PC-3 (cell line): ENCODE measurements at regions not wholly inside any gene's neighbourhood (a gene's known extent, or its start where the extent isn't known, plus 50 kb on each side); places are given as distances from the start of the nearest gene placed in this dataset.

Experiments used
- ATAC-seq: fragments of 200-7000 bp; cut with Tn5 transposase; 2 replicates; pipeline ENCODE4 v1.9.1; 2020; ENCODE audit warnings: mild to moderate bottlenecking, moderate library complexity
- BruUV-seq: library from RNA; stranded (reverse); fragments of 400-500 nt; replicated peaks from 2 replicates; lab custom pipeline; 2021; lab: Mats Ljungman, UMichigan
- CTCF ChIA-PET: fragments of 300-600 bp; sonication (Branson Sonifier 250); formaldehyde crosslinking; loops from one replicate; lab custom pipeline; 2022; ENCODE audit warnings: antibody characterized with exemption; lab: Charles Lee
- POLR2A ChIA-PET: fragments of 300-600 bp; sonication (Branson Sonifier 250); formaldehyde crosslinking; loops from one replicate; lab custom pipeline; 2022; ENCODE audit warnings: antibody characterized with exemption; ENCODE audit not compliant: unreplicated experiment; lab: Charles Lee
- DNase-seq: peaks from one replicate; pipeline ENCODE4 v3.0.0-alpha.2; 2015
- H2AFZ ChIP-seq: fragments of 300-600 bp; sonication (generic); 2 replicates; pipeline ENCODE4 v1.6.0; 2016; ENCODE audit warnings: antibody characterized with exemption, low read length
- H3F3A ChIP-seq: fragments of 300-600 bp; sonication (generic); one replicate; pipeline ENCODE4 v1.6.0; 2017; ENCODE audit warnings: antibody characterized with exemption, low read length, control low read depth, mild to moderate bottlenecking; ENCODE audit not compliant: unreplicated experiment
- H3K27ac ChIP-seq: fragments of 300-600 bp; sonication (generic); 2 replicates; pipeline ENCODE4 v1.5.1; 2016; ENCODE audit warnings: mild to moderate bottlenecking, low read length
- H3K27me3 ChIP-seq: fragments of 300-600 bp; sonication (generic); 2 replicates; pipeline ENCODE4 v1.6.1; 2016; ENCODE audit warnings: low read length, mixed read lengths
- H3K36me3 ChIP-seq: fragments of 300-600 bp; sonication (generic); 2 replicates; pipeline ENCODE4 v1.6.1; 2016; ENCODE audit warnings: low read depth, mixed run types, low read length, mixed read lengths
- H3K4me1 ChIP-seq: fragments of 300-600 bp; sonication (generic); 2 replicates; pipeline ENCODE4 v1.5.1; 2016; ENCODE audit warnings: low read length; ENCODE audit not compliant: insufficient read depth
- H3K4me2 ChIP-seq: fragments of 300-600 bp; sonication (generic); 2 replicates; pipeline ENCODE4 v1.6.0; 2016; ENCODE audit warnings: low read length
- H3K4me3 ChIP-seq: fragments of 300-600 bp; sonication (generic); 2 replicates; pipeline ENCODE4 v1.5.1; 2016; ENCODE audit warnings: mild to moderate bottlenecking, low read length, mixed read lengths
- H3K79me2 ChIP-seq: fragments of 300-600 bp; sonication (generic); 2 replicates; pipeline ENCODE4 v1.6.1; 2017; ENCODE audit warnings: low read length, mixed read lengths
- H3K9ac ChIP-seq: fragments of 300-600 bp; sonication (generic); 2 replicates; pipeline ENCODE4 v1.6.0; 2016; ENCODE audit warnings: mild to moderate bottlenecking, low read length
- H3K9me2 ChIP-seq: fragments of 300-600 bp; sonication (generic); replicated peaks from 2 replicates; pipeline ENCODE4 v1.6.1; 2016; ENCODE audit warnings: mixed run types, low read length, mixed read lengths
- H3K9me3 ChIP-seq: fragments of 300-600 bp; sonication (generic); 2 replicates; pipeline ENCODE4 v1.6.1; 2016; ENCODE audit warnings: low read length, mixed read lengths
- H4K20me1 ChIP-seq: fragments of 300-600 bp; sonication (generic); 2 replicates; pipeline ENCODE4 v1.6.1; 2016; ENCODE audit warnings: low read length, mixed read lengths
- EZH2 ChIP-seq: fragments of 300-600 bp; sonication (generic); IDR thresholded peaks from one replicate; pipeline ENCODE4 v1.6.1; 2017; ENCODE audit warnings: antibody characterized with exemption, mild to moderate bottlenecking, low read length; ENCODE audit not compliant: unreplicated experiment
- EZH2phosphoT487 ChIP-seq: fragments of 300-600 bp; sonication (generic); IDR thresholded peaks from 2 replicates; pipeline ENCODE4 v1.6.1; 2018; ENCODE audit warnings: mild to moderate bottlenecking, antibody characterized with exemption, low read length, borderline replicate concordance
- intact Hi-C: fragments of 100-400 bp; cut with micrococcal nuclease; formaldehyde crosslinking; loops from 2 replicates; pipeline ENCODE4 v1.9.0; 2023
- TF ChIP-seq, protein P1 (sequence below): fragments of 300-600 bp; sonication (generic); conservative IDR thresholded peaks from 2 replicates; pipeline ENCODE4 v1.5.1; 2017; ENCODE audit warnings: antibody characterized with exemption, low read depth, mild to moderate bottlenecking, low read length

DNA sequence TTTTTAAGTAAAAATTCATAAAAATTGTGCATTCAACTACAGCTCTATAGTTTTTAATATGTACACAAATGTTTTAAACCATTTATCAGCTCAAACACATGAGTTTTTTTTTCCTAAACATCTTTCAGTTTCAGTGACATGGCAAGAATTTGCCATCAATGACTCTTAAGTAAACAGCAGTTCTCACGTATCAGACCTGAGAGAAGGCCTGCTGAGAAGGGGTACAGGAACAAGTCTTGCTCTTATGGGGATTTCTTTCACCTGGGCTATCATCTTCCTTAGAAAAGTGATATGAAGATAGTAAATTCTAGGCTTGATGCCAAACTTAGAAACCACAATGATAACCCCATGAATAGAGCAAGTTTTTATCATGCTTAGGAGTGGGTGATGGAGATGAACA, 467.8 kb downstream of the ARL4A start:
- intact Hi-C loops: no loop called here
- Histone ChIP-seq H3K9me2 (no peaks in the 10 kb centered on the region), H4K20me1 (no peaks in the 10 kb centered on the region), H3K4me2 (no peak overlapping the region), H3F3A (no peaks in the 10 kb centered on the region), H3K36me3 (no peaks in the 10 kb centered on the region), H2AFZ (no peak overlapping the region), H3K4me3 (no peak overlapping the region), H3K9me3 (no peaks in the 10 kb centered on the region), H3K9ac (no peak overlapping the region), H3K27me3 (no peaks in the 10 kb centered on the region), H3K79me2 (no peaks in the 10 kb centered on the region), H3K4me1 (no peaks in the 10 kb centered on the region), H3K27ac (no peak overlapping the region)
- TF ChIP-seq EZH2: no peak
- TF ChIP-seq EZH2phosphoT487: no peak
- TF ChIP-seq, protein P1, sequence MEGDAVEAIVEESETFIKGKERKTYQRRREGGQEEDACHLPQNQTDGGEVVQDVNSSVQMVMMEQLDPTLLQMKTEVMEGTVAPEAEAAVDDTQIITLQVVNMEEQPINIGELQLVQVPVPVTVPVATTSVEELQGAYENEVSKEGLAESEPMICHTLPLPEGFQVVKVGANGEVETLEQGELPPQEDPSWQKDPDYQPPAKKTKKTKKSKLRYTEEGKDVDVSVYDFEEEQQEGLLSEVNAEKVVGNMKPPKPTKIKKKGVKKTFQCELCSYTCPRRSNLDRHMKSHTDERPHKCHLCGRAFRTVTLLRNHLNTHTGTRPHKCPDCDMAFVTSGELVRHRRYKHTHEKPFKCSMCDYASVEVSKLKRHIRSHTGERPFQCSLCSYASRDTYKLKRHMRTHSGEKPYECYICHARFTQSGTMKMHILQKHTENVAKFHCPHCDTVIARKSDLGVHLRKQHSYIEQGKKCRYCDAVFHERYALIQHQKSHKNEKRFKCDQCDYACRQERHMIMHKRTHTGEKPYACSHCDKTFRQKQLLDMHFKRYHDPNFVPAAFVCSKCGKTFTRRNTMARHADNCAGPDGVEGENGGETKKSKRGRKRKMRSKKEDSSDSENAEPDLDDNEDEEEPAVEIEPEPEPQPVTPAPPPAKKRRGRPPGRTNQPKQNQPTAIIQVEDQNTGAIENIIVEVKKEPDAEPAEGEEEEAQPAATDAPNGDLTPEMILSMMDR: no peak
- ATAC-seq (no peak), DNase-seq (no peak)
- CTCF ChIA-PET: no interaction called here
- BruUV-seq: no TSS peak
- POLR2A ChIA-PET: interaction anchor here (0.7 kb wide), 1 partner anchor 43 kb away, joined by 6 read pairs; no protein-coding TSS in a partner anchor

DNA sequence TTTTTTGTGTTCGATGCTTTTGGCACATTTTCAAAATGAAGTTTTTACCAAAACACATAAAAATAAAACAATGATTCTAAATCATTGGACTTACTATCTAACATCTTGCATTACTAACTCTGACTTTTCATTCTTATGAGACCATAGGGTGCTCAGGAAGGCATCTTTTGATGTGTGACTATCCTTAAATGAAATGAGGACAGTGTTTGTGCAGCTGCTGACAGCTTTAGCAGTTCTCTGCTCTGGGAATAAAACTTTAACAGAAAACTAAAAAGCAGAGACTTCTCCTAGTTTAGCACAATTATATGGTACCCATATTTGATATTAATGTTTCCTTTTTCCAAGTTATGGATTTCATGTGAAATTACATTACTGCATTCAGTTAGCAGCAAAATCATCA, 471.6 kb downstream of the ARL4A start:
- ChIA-PET CTCF (interaction anchor here (0.5 kb wide), 1 partner anchor 42 kb away, joined by 3 read pairs; no protein-coding TSS in a partner anchor), POLR2A (no interaction called here)
- H3F3A ChIP-seq: no peaks in the 10 kb centered on the region
- H3K36me3 ChIP-seq: no peaks in the 10 kb centered on the region
- H3K79me2 ChIP-seq: no peaks in the 10 kb centered on the region
- no peak overlapping the region for H2AFZ ChIP-seq
- TF ChIP-seq EZH2: no peak
- TF ChIP-seq EZH2phosphoT487: no peak
- TF ChIP-seq, protein P1: no peak
- ATAC-seq: no peak
- no peaks in the 10 kb centered on the region for H3K9me3 ChIP-seq
- intact Hi-C loops: no loop called here
- no peak overlapping the region for H3K9ac ChIP-seq
- H4K20me1 ChIP-seq: no peaks in the 10 kb centered on the region
- no TSS peak for BruUV-seq
- DNase-seq: no peak
- no peak overlapping the region for H3K4me3 ChIP-seq
- H3K27me3 ChIP-seq: no peaks in the 10 kb centered on the region
- no peaks in the 10 kb centered on the region for H3K4me1 ChIP-seq
- H3K9me2 ChIP-seq: no peaks in the 10 kb centered on the region; the same call in 1 of the 2 replicates
- H3K27ac ChIP-seq: no peak overlapping the region
- H3K4me2 ChIP-seq: no peak overlapping the region

DNA sequence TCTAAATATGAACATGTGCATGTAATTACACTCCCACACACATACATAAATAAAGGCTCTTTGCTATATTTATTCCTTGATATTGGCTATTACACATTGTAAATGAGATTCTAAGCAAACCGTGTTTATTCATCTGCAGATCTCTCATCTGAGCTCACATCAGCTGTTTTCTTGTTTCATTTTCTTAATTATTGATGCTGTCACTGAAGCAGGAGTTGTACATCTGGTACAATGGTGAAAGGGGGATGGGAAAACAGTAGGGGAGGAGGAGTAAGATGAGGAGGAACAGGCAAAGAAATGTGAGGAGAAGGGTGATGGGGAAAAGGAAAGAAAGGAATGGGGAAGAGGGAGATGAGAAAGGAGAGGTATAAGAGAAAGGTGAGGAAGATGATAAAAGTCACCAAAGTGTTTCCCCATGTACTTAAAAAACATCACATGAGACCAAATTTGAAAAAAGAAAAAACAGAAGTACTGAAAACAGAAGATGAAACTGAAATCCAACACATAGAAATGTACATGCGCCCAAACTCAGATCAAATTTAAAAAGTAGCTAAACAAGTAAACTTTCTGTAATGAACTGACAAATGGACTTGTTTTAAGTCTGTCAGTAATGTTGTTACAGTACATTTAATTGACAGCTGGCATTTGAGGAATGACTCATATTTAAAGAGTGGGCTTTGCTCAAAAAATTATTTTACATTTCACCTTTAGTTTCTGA, 472.2 kb downstream of the ARL4A start:
- no peak overlapping the region for H3K4me2 ChIP-seq
- H3K79me2 ChIP-seq: no peaks in the 10 kb centered on the region
- no peaks in the 10 kb centered on the region for H3K27me3 ChIP-seq
- CTCF ChIA-PET: no interaction called here
- no peaks in the 10 kb centered on the region for H3K36me3 ChIP-seq
- no peak overlapping the region for H3K4me3 ChIP-seq
- intact Hi-C loops: no loop called here
- no TSS peak for BruUV-seq
- H2AFZ ChIP-seq: no peak overlapping the region
- no peaks in the 10 kb centered on the region; the same call in 1 of the 2 replicates for H3K9me2 ChIP-seq
- no peak for ATAC-seq
- no peak overlapping the region for H3K9ac ChIP-seq
- H3K27ac ChIP-seq: no peak overlapping the region
- POLR2A ChIA-PET: no interaction called here
- H4K20me1 ChIP-seq: no peaks in the 10 kb centered on the region
- H3K9me3 ChIP-seq: no peaks in the 10 kb centered on the region
- TF ChIP-seq, protein P1: no peak
- no peak for TF ChIP-seq EZH2phosphoT487
- no peak for TF ChIP-seq EZH2
- H3K4me1 ChIP-seq: no peaks in the 10 kb centered on the region
- DNase-seq: no peak
- H3F3A ChIP-seq: no peaks in the 10 kb centered on the region
